Suprapubic skin (tissue), 4 donors: ENCODE measurements at regions not wholly inside any gene's neighbourhood (a gene's known extent, or its start where the extent isn't known, plus 50 kb on each side); places are given as distances from the start of the nearest gene placed in this dataset.

Experiments used
- CTCF ChIP-seq, 2 donors: fragments of 200-600 bp in 1 of 2; fragments of 450-650 bp in 1 of 2; sonication (generic) in 1 of 2; IDR thresholded peaks; one replicate each; pipeline ENCODE4 v1.5.1; 2016 to 2019; ENCODE audit warnings: antibody characterized with exemption in 2 of 2, mild to moderate bottlenecking in 1 of 2, moderate library complexity in 1 of 2
- POLR2A ChIP-seq, 2 donors: fragments of 450-650 bp; IDR thresholded peaks; one replicate each; pipeline ENCODE4 v1.6.1; 2017; ENCODE audit warnings: antibody characterized with exemption in 2 of 2, mild to moderate bottlenecking in 2 of 2, moderate library complexity in 2 of 2
- POLR2AphosphoS5 ChIP-seq, 3 donors: sonication (generic); formaldehyde crosslinking; IDR thresholded peaks; one replicate each; pipeline ENCODE4 v1.6.1; 2017; ENCODE audit warnings: antibody characterized with exemption in 3 of 3

DNA sequence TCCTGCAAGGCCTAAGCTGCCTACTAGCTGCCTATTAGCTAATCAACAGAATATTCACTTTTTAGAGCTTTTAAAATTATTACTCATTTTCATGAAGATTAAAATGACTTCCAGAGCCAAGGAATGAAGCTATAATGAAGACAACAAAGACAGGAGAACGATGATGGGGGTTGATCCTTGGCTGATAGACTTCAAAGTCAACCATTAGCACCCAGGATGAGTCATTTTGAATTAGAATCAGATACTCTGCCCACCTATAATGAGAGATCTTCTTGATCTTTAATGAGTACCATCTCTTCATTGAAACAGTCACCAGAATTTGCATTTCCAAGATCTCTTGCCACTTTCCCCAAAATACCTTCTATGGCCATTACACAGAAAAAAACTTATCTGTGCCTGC is 56.7 kb upstream of the CDYL start:
- TF ChIP-seq POLR2AphosphoS5 (IDR thresholded peaks at IDR 0.05) (no peak), CTCF (IDR thresholded peaks at IDR 0.05) (no peak), POLR2A (IDR thresholded peaks at IDR 0.05) (no peak)
